ENCODE measurements at regions not wholly inside any gene's neighbourhood (a gene's known extent, or its start where the extent isn't known, plus 50 kb on each side); places are given as distances from the start of the nearest gene placed in this dataset.
A peak's percentile ranks its signal among the peaks of the same experiment; 100 is the strongest.

DNA sequence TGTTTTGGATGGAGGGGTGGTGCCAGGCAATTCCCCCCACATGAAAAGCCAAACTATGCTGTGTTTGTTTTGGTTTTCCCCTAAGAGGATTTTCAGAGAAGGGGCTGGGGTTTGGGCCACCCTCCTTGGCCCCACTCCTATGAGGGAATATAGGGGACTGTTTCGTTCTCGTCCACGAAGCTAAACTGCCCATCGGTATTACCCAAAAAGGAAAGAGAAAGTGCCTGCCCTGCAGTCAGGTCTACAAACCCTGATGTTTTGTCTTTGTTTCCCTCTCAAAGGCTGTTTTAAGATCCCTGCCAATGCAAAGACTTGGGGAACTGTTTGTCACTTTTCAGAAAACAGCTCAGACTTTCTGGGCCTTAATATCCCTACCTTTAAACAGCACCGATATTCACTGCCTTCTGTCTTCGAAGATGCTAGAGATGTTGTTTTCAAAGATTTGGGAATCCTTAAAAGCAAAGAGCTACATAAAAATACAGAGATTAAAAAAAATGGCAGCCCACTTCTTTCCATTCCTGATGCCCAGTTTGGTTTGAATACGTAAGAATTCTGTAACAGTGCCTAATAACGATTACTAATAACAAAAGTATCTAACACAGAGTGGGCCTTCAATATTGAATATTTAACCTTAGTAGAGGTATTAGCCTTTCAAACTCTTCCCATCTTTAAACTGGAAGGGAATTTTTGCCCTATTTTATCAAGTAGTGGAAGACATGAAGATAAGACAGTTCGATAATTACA lies 518.4 kb downstream of the MED13L start:
- intact Hi-C loops (cut with DNase I), result loop anchor here (10.0 kb wide), 1 partner anchor 124 kb away; no protein-coding TSS in a partner anchor

DNA sequence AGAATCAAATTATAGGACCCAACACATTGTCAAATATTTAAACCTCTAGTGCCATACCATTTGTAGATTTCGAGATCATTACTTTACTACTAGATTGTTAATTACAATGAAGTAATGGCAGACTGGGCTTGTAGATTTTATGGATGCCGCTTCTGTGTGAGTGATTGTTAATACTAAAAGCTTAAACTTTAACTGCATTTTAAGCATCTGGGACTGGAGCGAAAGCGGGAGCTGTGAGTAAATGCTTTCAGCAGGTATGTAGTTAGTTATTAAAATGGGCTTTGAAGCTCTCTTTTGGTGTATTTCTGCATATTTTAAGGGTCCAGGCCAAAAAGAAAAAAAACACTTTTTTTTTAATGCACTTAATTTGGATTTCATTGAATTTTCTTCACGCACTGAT lies 519.3 kb downstream of the MED13L start:
- intact Hi-C loops (cut with DNase I), result loop anchor here (10.0 kb wide), 1 partner anchor 123 kb away; no protein-coding TSS in a partner anchor
- DNase-seq, result no peak
- no peaks in the 10 kb centered on the region for H3K36me3 ChIP-seq
- no peaks in the 10 kb centered on the region for H3K9me3 ChIP-seq
- no peak overlapping the region for H3K4me3 ChIP-seq (replicated peaks in 1 of 3)
- 95 to 99% methylated on average over 5 of the region's 5 CpGs for WGBS, 2 donors
- no peak for TF ChIP-seq POLR2A (IDR thresholded peaks at IDR 0.05)
- TF ChIP-seq, protein P1, sequence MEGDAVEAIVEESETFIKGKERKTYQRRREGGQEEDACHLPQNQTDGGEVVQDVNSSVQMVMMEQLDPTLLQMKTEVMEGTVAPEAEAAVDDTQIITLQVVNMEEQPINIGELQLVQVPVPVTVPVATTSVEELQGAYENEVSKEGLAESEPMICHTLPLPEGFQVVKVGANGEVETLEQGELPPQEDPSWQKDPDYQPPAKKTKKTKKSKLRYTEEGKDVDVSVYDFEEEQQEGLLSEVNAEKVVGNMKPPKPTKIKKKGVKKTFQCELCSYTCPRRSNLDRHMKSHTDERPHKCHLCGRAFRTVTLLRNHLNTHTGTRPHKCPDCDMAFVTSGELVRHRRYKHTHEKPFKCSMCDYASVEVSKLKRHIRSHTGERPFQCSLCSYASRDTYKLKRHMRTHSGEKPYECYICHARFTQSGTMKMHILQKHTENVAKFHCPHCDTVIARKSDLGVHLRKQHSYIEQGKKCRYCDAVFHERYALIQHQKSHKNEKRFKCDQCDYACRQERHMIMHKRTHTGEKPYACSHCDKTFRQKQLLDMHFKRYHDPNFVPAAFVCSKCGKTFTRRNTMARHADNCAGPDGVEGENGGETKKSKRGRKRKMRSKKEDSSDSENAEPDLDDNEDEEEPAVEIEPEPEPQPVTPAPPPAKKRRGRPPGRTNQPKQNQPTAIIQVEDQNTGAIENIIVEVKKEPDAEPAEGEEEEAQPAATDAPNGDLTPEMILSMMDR (IDR thresholded peaks at IDR 0.05), result no peak
- H3K4me1 ChIP-seq, result no peaks in the 10 kb centered on the region
- H3K27ac ChIP-seq, result no peak overlapping the region
- no peaks in the 10 kb centered on the region for H3K27me3 ChIP-seq

More for the DNA sequence above, 518.4 kb downstream of the MED13L start:
- Histone ChIP-seq H3K4me3 (replicated peaks in 1 of 3) (no peak overlapping the region), H3K4me1 (no peaks in the 10 kb centered on the region), H3K27me3 (no peaks in the 10 kb centered on the region), H3K36me3 (no peaks in the 10 kb centered on the region), H3K27ac (no peak overlapping the region), H3K9me3 (no peaks in the 10 kb centered on the region)
- no peak for TF ChIP-seq POLR2A (IDR thresholded peaks at IDR 0.05)
- TF ChIP-seq, protein P1 (IDR thresholded peaks at IDR 0.05), result no peak
- no peak for DNase-seq
- 83 to 89% methylated on average over 9 of the region's 9 CpGs for WGBS, 2 donors

DNA sequence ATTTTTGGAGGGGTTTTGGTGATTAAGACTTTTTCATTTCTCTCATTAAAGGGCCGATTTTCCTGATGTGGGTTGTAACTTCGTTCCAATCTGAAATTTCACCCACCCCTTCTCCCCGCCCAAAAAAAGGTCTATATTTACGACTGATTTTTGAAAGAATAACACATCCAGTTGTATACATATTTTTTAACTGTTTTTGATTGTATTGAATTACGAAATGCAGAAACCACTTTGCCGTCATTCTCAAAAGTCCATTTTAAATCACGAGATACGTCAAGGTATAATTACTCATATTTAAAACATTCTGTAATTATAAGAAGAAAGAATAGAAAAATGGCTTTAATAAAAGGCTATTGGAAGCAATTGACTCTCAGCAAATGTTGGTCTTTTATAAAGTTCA lies 520.7 kb downstream of the MED13L start:
- no peaks in the 10 kb centered on the region for H3K27me3 ChIP-seq
- H3K27ac ChIP-seq, result no peak overlapping the region
- intact Hi-C loops (cut with DNase I), result loop anchor here (10.0 kb wide), 1 partner anchor 122 kb away; no protein-coding TSS in a partner anchor
- no peak for TF ChIP-seq POLR2A (IDR thresholded peaks at IDR 0.05)
- TF ChIP-seq, protein P1 (IDR thresholded peaks at IDR 0.05), result no peak
- no peaks in the 10 kb centered on the region for H3K9me3 ChIP-seq
- 91 to 94% methylated on average over 8 of the region's 8 CpGs for WGBS, 2 donors
- H3K4me1 ChIP-seq, result peaks cover 12 to 13% of the 10 kb centered on the region in 2 donors
- DNase-seq, result no peak
- no peak overlapping the region for H3K4me3 ChIP-seq (replicated peaks in 1 of 3)
- no peaks in the 10 kb centered on the region for H3K36me3 ChIP-seq

DNA sequence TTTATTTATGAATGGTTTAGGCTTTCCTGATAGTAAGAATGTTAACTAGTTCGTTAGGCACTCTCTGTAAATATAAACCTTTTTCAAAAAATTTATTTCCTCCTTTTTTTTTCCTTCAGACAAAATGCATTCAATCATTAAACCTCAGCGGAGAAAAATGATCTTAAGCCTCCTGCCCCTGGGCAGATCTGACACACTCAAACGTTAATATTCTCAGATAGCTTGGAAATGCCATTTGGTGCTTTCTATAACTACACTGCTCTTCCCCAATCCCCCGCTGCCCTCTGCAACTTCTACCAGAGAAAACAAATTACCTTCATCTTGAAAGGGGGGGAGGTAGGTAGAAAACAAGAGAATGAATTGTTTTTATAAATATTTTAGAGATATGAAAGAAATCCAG lies 521.2 kb downstream of the MED13L start:
- Histone ChIP-seq H3K4me3 (replicated peaks in 1 of 3) (no peak overlapping the region), H3K27ac (peak overlapping the region in 1 of 3 donors; percentile 12), H3K36me3 (no peaks in the 10 kb centered on the region), H3K27me3 (no peaks in the 10 kb centered on the region), H3K9me3 (no peaks in the 10 kb centered on the region), H3K4me1 (peaks cover 17% of the 10 kb centered on the region in 2 donors)
- no peak for TF ChIP-seq POLR2A (IDR thresholded peaks at IDR 0.05)
- TF ChIP-seq, protein P1 (IDR thresholded peaks at IDR 0.05), result no peak
- 76 to 91% methylated on average over 4 of the region's 4 CpGs for WGBS, 2 donors
- no peak for DNase-seq
- intact Hi-C loops (cut with DNase I), result loop anchor here (10.0 kb wide), 1 partner anchor 121 kb away; no protein-coding TSS in a partner anchor

DNA sequence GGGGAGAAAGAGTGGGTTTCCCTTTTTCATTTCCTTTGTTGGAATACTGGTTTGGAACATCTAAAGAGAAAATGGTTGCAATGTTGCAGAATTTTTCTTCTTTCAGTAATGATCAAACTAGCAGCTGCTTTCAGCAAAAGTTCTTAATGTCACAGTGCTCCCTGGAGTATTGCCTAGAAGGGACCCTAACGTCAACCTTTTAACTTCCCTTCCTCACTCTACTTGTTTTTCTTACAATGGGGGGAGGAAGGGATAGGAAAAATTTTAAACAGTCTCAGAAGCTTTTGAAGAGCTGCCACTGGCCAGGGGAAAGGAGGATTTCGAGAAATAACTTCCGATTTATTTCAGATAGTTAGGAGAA lies 521.8 kb downstream of the MED13L start:
- no peak overlapping the region for H3K4me3 ChIP-seq (replicated peaks in 1 of 3)
- H3K9me3 ChIP-seq, result no peaks in the 10 kb centered on the region
- TF ChIP-seq, protein P1 (IDR thresholded peaks at IDR 0.05), result no peak
- TF ChIP-seq POLR2A (IDR thresholded peaks at IDR 0.05), result no peak
- no peak for DNase-seq
- WGBS, 2 donors, result 69 to 70% methylated on average over 3 of the region's 3 CpGs
- no peaks in the 10 kb centered on the region for H3K36me3 ChIP-seq
- intact Hi-C loops (cut with DNase I), result loop anchor here (10.0 kb wide), 1 partner anchor 121 kb away; no protein-coding TSS in a partner anchor
- peaks cover 17% of the 10 kb centered on the region in 2 donors for H3K4me1 ChIP-seq
- no peaks in the 10 kb centered on the region for H3K27me3 ChIP-seq
- H3K27ac ChIP-seq, result peak overlapping the region in 1 of 3 donors; percentile 12

Measured in thyroid gland (tissue), 4 donors.